WTC11 (cell line): ENCODE measurements at regions not wholly inside any gene's neighbourhood (a gene's known extent, or its start where the extent isn't known, plus 50 kb on each side); places are given as distances from the start of the nearest gene placed in this dataset.
A peak's percentile ranks its signal among the peaks of the same experiment; 100 is the strongest.

ENCODE experiments used
- ATAC-seq: fragments of 200-7000 bp; cut with Tn5 transposase; 2 replicates; pipeline ENCODE4 v1.10.0; 2021; ENCODE audit warnings: mild to moderate bottlenecking, moderate library complexity
- CTCF ChIA-PET: fragments of 300-600 bp; sonication (Branson Sonifier 250); formaldehyde crosslinking; loops from one replicate; lab custom pipeline; 2021; ENCODE audit warnings: antibody characterized with exemption; lab: Charles Lee
- POLR2A ChIA-PET: fragments of 350-600 bp; sonication (Branson Sonifier 250); formaldehyde crosslinking; loops from one replicate; lab custom pipeline; 2021; ENCODE audit warnings: antibody characterized with exemption; lab: Charles Lee
- DNase-seq: peaks from one replicate; pipeline ENCODE4 v3.0.0; 2021; ENCODE audit warnings: low spot score
- H3K27ac Mint-ChIP-seq: 2 replicates; pipeline ENCODE4 v1.8.0; 2021; ENCODE audit warnings: mixed read lengths
- H3K27me3 Mint-ChIP-seq: 2 replicates; pipeline ENCODE4 v1.8.0; 2021; ENCODE audit warnings: low read depth, mild to moderate bottlenecking, moderate library complexity, mixed read lengths
- H3K36me3 Mint-ChIP-seq: 2 replicates; pipeline ENCODE4 v1.8.0; 2021; ENCODE audit warnings: mixed read lengths
- H3K4me1 Mint-ChIP-seq: 2 replicates; pipeline ENCODE4 v1.8.0; 2022; ENCODE audit warnings: mixed read lengths
- H3K4me3 Mint-ChIP-seq: 2 replicates; pipeline ENCODE4 v1.8.0; 2021; ENCODE audit warnings: mild to moderate bottlenecking, moderate library complexity, mixed read lengths
- H3K9me3 Mint-ChIP-seq: 2 replicates; pipeline ENCODE4 v1.8.0; 2021; ENCODE audit warnings: mixed read lengths
- AFF4 ChIP-seq: sonication (generic); formaldehyde crosslinking; IDR thresholded peaks from 2 replicates; pipeline ENCODE4 v1.8.1; 2023; ENCODE audit warnings: mild to moderate bottlenecking, missing genetic modification reagents, borderline replicate concordance
- CREB1 ChIP-seq: sonication (generic); formaldehyde crosslinking; IDR thresholded peaks from 2 replicates; pipeline ENCODE4 v1.8.0; 2023; ENCODE audit warnings: mild to moderate bottlenecking, missing genetic modification reagents
- CREM ChIP-seq: sonication (generic); formaldehyde crosslinking; IDR thresholded peaks from 2 replicates; pipeline ENCODE4 v1.8.1; 2022; ENCODE audit warnings: mild to moderate bottlenecking, missing genetic modification reagents, moderate library complexity
- ERG ChIP-seq: fragments of 250-450 bp; sonication (Bioruptor Pico); IDR thresholded peaks from 2 replicates; pipeline ENCODE4 v1.8.0; 2021; ENCODE audit warnings: mild to moderate bottlenecking
- ETV6 ChIP-seq: sonication (generic); formaldehyde crosslinking; IDR thresholded peaks from 2 replicates; pipeline ENCODE4 v1.8.1; 2022; ENCODE audit warnings: mild to moderate bottlenecking, missing genetic modification reagents
- FOXJ3 ChIP-seq: sonication (generic); formaldehyde crosslinking; IDR thresholded peaks from 2 replicates; pipeline ENCODE4 v1.9.0; 2021; ENCODE audit warnings: missing genetic modification reagents, mild to moderate bottlenecking, borderline replicate concordance
- FOXK1 ChIP-seq: sonication (generic); formaldehyde crosslinking; IDR thresholded peaks from 2 replicates; pipeline ENCODE4 v1.8.0; 2022; ENCODE audit warnings: mild to moderate bottlenecking, moderate library complexity, missing genetic modification reagents
- MAX ChIP-seq: sonication (generic); formaldehyde crosslinking; IDR thresholded peaks from 2 replicates; pipeline ENCODE4 v1.8.0; 2022; ENCODE audit warnings: mild to moderate bottlenecking, missing genetic modification reagents
- MYBL2 ChIP-seq: sonication (generic); formaldehyde crosslinking; IDR thresholded peaks from 2 replicates; pipeline ENCODE4 v1.8.1; 2023; ENCODE audit warnings: mild to moderate bottlenecking, moderate library complexity, missing genetic modification reagents
- OVOL2 ChIP-seq: fragments of 250-450 bp; sonication (Bioruptor Pico); IDR thresholded peaks from 2 replicates; pipeline ENCODE4 v1.9.0; 2021; ENCODE audit warnings: mild to moderate bottlenecking, borderline replicate concordance
- PRDM15 ChIP-seq: sonication (generic); formaldehyde crosslinking; IDR thresholded peaks from 2 replicates; pipeline ENCODE4 v1.8.0; 2022; ENCODE audit warnings: missing genetic modification reagents
- SP1 ChIP-seq: sonication (generic); formaldehyde crosslinking; conservative IDR thresholded peaks from 2 replicates; pipeline ENCODE4 v1.8.1; 2022; ENCODE audit warnings: missing genetic modification reagents
- ZBTB21 ChIP-seq: sonication (generic); formaldehyde crosslinking; IDR thresholded peaks from 2 replicates; pipeline ENCODE4 v1.8.1; 2023; ENCODE audit warnings: mild to moderate bottlenecking, missing genetic modification reagents, borderline replicate concordance
- ZNF138 ChIP-seq: sonication (generic); formaldehyde crosslinking; conservative IDR thresholded peaks from 2 replicates; pipeline ENCODE4 v1.8.1; 2022; ENCODE audit warnings: mild to moderate bottlenecking, moderate library complexity, missing genetic modification reagents
- ZNF219 ChIP-seq: sonication (generic); formaldehyde crosslinking; IDR thresholded peaks from 2 replicates; pipeline ENCODE4 v1.8.0; 2023; ENCODE audit warnings: missing genetic modification reagents, mild to moderate bottlenecking, borderline replicate concordance
- ZNF263 ChIP-seq: sonication (generic); formaldehyde crosslinking; IDR thresholded peaks from 2 replicates; pipeline ENCODE4 v1.8.1; 2022; ENCODE audit warnings: low read depth, mild to moderate bottlenecking, moderate library complexity, missing genetic modification reagents
- ZNF281 ChIP-seq: sonication (generic); formaldehyde crosslinking; IDR thresholded peaks from 2 replicates; pipeline ENCODE4 v1.8.0; 2023; ENCODE audit warnings: mild to moderate bottlenecking, missing genetic modification reagents
- ZNF416 ChIP-seq: fragments of 250-450 bp; sonication (Bioruptor Pico); IDR thresholded peaks from 2 replicates; pipeline ENCODE4 v1.9.0; 2021; ENCODE audit warnings: mild to moderate bottlenecking, inconsistent platforms
- ZNF423 ChIP-seq: fragments of 250-450 bp; sonication (Bioruptor Pico); IDR thresholded peaks from 2 replicates; pipeline ENCODE4 v2.1.2; 2022; ENCODE audit warnings: mild to moderate bottlenecking, moderate library complexity
- TF ChIP-seq, protein P1 (sequence below): sonication (generic); formaldehyde crosslinking; conservative IDR thresholded peaks from 2 replicates; pipeline ENCODE4 v1.8.1; 2022; ENCODE audit warnings: mild to moderate bottlenecking, missing genetic modification reagents

DNA sequence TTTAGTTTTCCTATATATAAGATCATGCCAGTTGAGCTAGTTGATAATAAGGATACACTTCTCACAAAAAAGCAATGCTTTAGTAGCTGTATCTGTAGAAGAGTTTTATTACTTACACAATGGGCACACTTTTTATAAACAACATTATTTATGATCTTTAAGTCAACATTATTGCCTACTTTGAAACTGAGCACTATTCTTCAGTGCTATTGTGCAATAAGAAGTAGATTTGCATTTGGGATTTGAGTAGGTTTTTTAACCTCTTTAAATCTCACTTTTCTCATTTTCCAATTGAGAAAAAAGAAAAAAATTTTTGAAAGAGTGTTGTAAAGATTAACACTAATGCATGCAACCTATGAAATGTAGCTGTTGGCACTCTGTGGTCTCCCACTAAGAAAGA is 1198.3 kb downstream of the GALC start (continued):
- TF ChIP-seq ZNF281 (CRISPR knock-in tag), result no peak
- TF ChIP-seq, all 79 proteins: peak for 0

DNA sequence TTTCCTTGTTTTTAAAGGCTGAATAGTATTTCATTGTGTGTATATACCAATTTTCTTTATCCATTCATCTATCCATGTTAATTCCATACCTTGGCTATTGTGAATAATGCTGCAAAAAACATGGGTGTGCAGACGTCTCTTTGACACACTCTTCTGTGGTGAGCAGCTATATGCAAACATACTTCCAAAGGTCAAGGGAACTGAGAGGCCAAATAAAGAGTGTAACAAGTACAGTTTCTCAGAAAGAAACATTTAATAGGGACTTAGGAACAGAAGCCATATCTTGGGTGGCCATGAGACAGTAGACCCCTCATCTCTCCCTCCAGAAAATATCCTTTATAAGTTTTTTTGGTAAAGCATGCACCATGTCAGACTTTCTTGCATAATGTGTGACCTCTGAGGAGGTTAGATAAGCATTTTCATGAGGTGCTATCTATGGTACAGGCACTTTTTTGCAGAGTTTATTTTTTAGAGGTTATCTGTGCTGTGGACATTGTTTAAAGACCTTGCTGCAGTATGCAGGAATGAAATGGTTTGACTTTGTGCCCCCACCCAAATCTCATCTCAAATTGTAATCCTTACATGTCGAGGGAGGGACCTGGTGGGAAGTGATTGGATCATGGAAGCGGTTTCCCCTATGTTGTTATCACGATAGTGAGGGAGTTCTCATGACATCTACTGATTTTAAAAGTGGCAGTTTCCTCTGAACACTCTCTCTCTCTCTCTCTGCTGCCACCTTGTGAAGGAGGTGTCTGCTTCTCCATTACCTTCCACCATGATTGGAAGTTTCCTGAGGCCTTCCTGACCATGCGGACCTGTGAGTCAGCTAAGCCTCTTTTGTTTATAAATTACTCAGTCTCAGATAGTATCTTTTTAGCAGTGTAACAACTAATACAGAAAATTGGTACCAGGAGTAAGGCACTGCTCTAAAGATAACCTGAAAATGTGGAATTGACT is 1202.3 kb downstream of the GALC start:
- peaks cover 29% of the 10 kb centered on the region for H3K9me3 Mint-ChIP-seq

More for the DNA sequence above, 1202.3 kb downstream of the GALC start:
- ChIA-PET CTCF (no interaction called here), POLR2A (no interaction called here)
- Mint-ChIP-seq H3K36me3 (peaks cover 7% of the 10 kb centered on the region), H3K27me3 (no peaks in the 10 kb centered on the region), H3K27ac (no peak overlapping the region), H3K4me3 (no peak overlapping the region), H3K4me1 (peaks cover 5% of the 10 kb centered on the region; the same call in 1 of the 2 replicates)
- TF ChIP-seq ZNF281 (CRISPR knock-in tag) (no peak), OVOL2 (CRISPR knock-in tag) (no peak), ZBTB21 (CRISPR knock-in tag) (no peak), ZNF416 (CRISPR knock-in tag) (no peak), ETV6 (CRISPR knock-in tag) (no peak), FOXJ3 (CRISPR knock-in tag) (no peak), MYBL2 (no peak), CREB1 (no peak), ZNF138 (CRISPR knock-in tag) (no peak), FOXK1 (CRISPR knock-in tag) (no peak), ERG (CRISPR knock-in tag) (no peak), MAX (no peak), SP1 (CRISPR knock-in tag) (no peak), ZNF263 (CRISPR knock-in tag) (no peak), ZNF219 (CRISPR knock-in tag) (no peak), CREM (CRISPR knock-in tag) (no peak), PRDM15 (CRISPR knock-in tag) (no peak), AFF4 (CRISPR knock-in tag) (no peak), ZNF423 (CRISPR knock-in tag) (no peak)
- TF ChIP-seq, protein P1, sequence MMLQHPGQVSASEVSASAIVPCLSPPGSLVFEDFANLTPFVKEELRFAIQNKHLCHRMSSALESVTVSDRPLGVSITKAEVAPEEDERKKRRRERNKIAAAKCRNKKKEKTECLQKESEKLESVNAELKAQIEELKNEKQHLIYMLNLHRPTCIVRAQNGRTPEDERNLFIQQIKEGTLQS (CRISPR knock-in tag), result no peak
- no peak for DNase-seq
- peak; percentile 65 for ATAC-seq
